A673 (cell line): ENCODE measurements at regions not wholly inside any gene's neighbourhood (a gene's known extent, or its start where the extent isn't known, plus 50 kb on each side); places are given as distances from the start of the nearest gene placed in this dataset.

ENCODE experiments used
- CTCF ChIP-seq: fragments of 300-800, 200-600 bp; sonication (generic); conservative IDR thresholded peaks from 2 replicates; pipeline ENCODE4 v1.5.1; 2017; ENCODE audit warnings: low read depth, mild to moderate bottlenecking, antibody characterized with exemption, low read length, moderate library complexity, mixed read lengths
- EZH2 ChIP-seq: fragments of 200-600 bp; sonication (generic); IDR thresholded peaks from 2 replicates; pipeline ENCODE4 v1.6.1; 2017; ENCODE audit warnings: borderline replicate concordance, low read depth, mild to moderate bottlenecking, mixed read lengths, antibody characterized with exemption, low read length; ENCODE audit not compliant: poor library complexity, severe bottlenecking

GRCh38 chr3:188001093-188001492 is 152.9 kb upstream of the LPP start:
- TF ChIP-seq CTCF: no peak
- no peak for TF ChIP-seq EZH2
